Neuronal stem cell (in vitro differentiated cells): ENCODE measurements at regions not wholly inside any gene's neighbourhood (a gene's known extent, or its start where the extent isn't known, plus 50 kb on each side); places are given as distances from the start of the nearest gene placed in this dataset.
A peak's percentile ranks its signal among the peaks of the same experiment; 100 is the strongest.
"Not testable (repeated sequence)": the region's sequence is repeated elsewhere in the genome, so short reads cannot be mapped to it uniquely, and the experiment has no call there.

Source experiments
- DNase-seq: peaks from one replicate; pipeline ENCODE4 v3.0.0-alpha.2; 2013; ENCODE audit warnings: low spot score
- H2AFZ ChIP-seq: one replicate; pipeline ENCODE4 v1.6.1; 2013; ENCODE audit warnings: mild to moderate bottlenecking, low read length, inconsistent platforms
- H2AK5ac ChIP-seq: 2 replicates; pipeline ENCODE4 v1.6.1; 2013; ENCODE audit warnings: low read depth, mild to moderate bottlenecking, inconsistent platforms, low read length, moderate library complexity, mixed read lengths
- H2BK120ac ChIP-seq: 2 replicates; pipeline ENCODE4 v1.6.1; 2013; ENCODE audit warnings: low read depth, mild to moderate bottlenecking, inconsistent platforms, low read length, moderate library complexity, mixed read lengths
- H2BK12ac ChIP-seq: one replicate; pipeline ENCODE4 v1.6.1; 2013; ENCODE audit warnings: low read length, inconsistent platforms
- H2BK15ac ChIP-seq: 2 replicates; pipeline ENCODE4 v1.6.1; 2013; ENCODE audit warnings: mild to moderate bottlenecking, low read length, inconsistent platforms, mixed read lengths
- H2BK5ac ChIP-seq: one replicate; pipeline ENCODE4 v1.6.1; 2013; ENCODE audit warnings: inconsistent platforms, mild to moderate bottlenecking, low read length, moderate library complexity
- H3K14ac ChIP-seq: one replicate; pipeline ENCODE4 v1.6.1; 2013; ENCODE audit warnings: low read length, inconsistent platforms
- H3K18ac ChIP-seq: 2 replicates; pipeline ENCODE4 v1.6.1; 2013; ENCODE audit warnings: low read length, inconsistent platforms
- H3K23ac ChIP-seq: 2 replicates; pipeline ENCODE4 v1.6.1; 2013; ENCODE audit warnings: low read depth, mild to moderate bottlenecking, mixed read lengths, low read length, inconsistent platforms; ENCODE audit not compliant: poor library complexity
- H3K27ac ChIP-seq: replicated peaks from 3 replicates; pipeline ENCODE4 v1.5.1; 2013; ENCODE audit warnings: low read length, inconsistent platforms
- H3K27me3 ChIP-seq, 3 experiments: 2 replicates each; pipeline ENCODE4 v1.6.1; 2013; ENCODE audit warnings: low read length in 3 of 3, mild to moderate bottlenecking in 2 of 3, inconsistent platforms in 1 of 3, low read depth in 1 of 3, mixed read lengths in 1 of 3, moderate library complexity in 1 of 3; ENCODE audit not compliant: control insufficient read depth in 3 of 3, insufficient read depth in 3 of 3
- H3K36me3 ChIP-seq, 2 donors: replicated peaks in 1 of 2; 2 replicates each; pipeline ENCODE4 v1.6.1; 2013; ENCODE audit warnings: low read length in 2 of 2; ENCODE audit not compliant: control insufficient read depth in 2 of 2, insufficient read depth in 2 of 2
- H3K4ac ChIP-seq: 2 replicates; pipeline ENCODE4 v1.6.1; 2013; ENCODE audit warnings: inconsistent platforms, mild to moderate bottlenecking, low read length, moderate library complexity
- H3K4me1 ChIP-seq, 2 donors: 1 replicate in 1 of 2; 2 replicates in 1 of 2; pipeline ENCODE4 v1.6.1; 2013; ENCODE audit warnings: low read length in 2 of 2, low read depth in 1 of 2; ENCODE audit not compliant: control insufficient read depth in 2 of 2, insufficient read depth in 1 of 2
- H3K4me2 ChIP-seq: one replicate; pipeline ENCODE4 v1.6.1; 2013; ENCODE audit warnings: mild to moderate bottlenecking, low read length, inconsistent platforms; ENCODE audit not compliant: insufficient read depth, poor library complexity, severe bottlenecking
- H3K4me3 ChIP-seq, 2 donors: 2 replicates each; pipeline ENCODE4 v1.5.1; 2013; ENCODE audit warnings: low read length in 2 of 2, mild to moderate bottlenecking in 2 of 2, inconsistent platforms in 1 of 2, moderate library complexity in 1 of 2
- H3K79me1 ChIP-seq: one replicate; pipeline ENCODE4 v1.6.1; 2013; ENCODE audit warnings: low read depth, mild to moderate bottlenecking, inconsistent platforms, low read length, moderate library complexity
- H3K9ac ChIP-seq: one replicate; pipeline ENCODE4 v1.6.1; 2013; ENCODE audit warnings: mild to moderate bottlenecking, low read depth, low read length, inconsistent platforms; ENCODE audit not compliant: poor library complexity
- H3K9me3 ChIP-seq, 2 donors: replicated peaks in 1 of 2; 2 replicates each; pipeline versions ENCODE3 to v1.6.1; 2013; ENCODE audit warnings: low read length in 2 of 2, mild to moderate bottlenecking in 2 of 2, inconsistent platforms in 1 of 2, low read depth in 1 of 2, mixed read lengths in 1 of 2, moderate library complexity in 1 of 2; ENCODE audit not compliant: control insufficient read depth in 2 of 2, insufficient read depth in 1 of 2
- H4K8ac ChIP-seq: one replicate; pipeline ENCODE4 v1.6.1; 2013; ENCODE audit warnings: low read depth, mild to moderate bottlenecking, inconsistent platforms, low read length, moderate library complexity
- H4K91ac ChIP-seq: one replicate; pipeline ENCODE4 v1.6.1; 2013; ENCODE audit warnings: low read length, low read depth, mild to moderate bottlenecking, inconsistent platforms; ENCODE audit not compliant: poor library complexity
- WGBS, 2 donors: extraction: QIAGEN DNeasy Blood & Tissue Kit; methylation state at CpG; one replicate each; pipeline ENCODE4 v1.1.7; 2013; ENCODE audit warnings: missing lambda C conversion rate in 2 of 2, mixed read lengths in 1 of 2; ENCODE audit not compliant: insufficient read length in 2 of 2, insufficient replicate concordance in 1 of 2; ENCODE audit errors: extremely low coverage in 2 of 2; 5-methylcytosine and 5-hydroxymethylcytosine counted together

- Histone ChIP-seq H2BK12ac (no peak overlapping the region), H3K36me3 (no peaks in the 10 kb centered on the region), H2BK15ac (no peak overlapping the region), H3K4ac (no peak overlapping the region), H4K91ac (no peak overlapping the region), H4K8ac (no peak overlapping the region), H3K23ac (no peak overlapping the region), H3K4me2 (no peak overlapping the region), H3K79me1 (no peaks in the 10 kb centered on the region), H3K14ac (no peak overlapping the region), H3K4me1 (peaks cover 3 to 9% of the 10 kb centered on the region in 2 donors), H3K18ac (no peak overlapping the region), H3K9ac (no peak overlapping the region), H3K4me3 (no peak overlapping the region), H3K27me3 (no peaks in the 10 kb centered on the region), H2BK5ac (no peak overlapping the region), H3K9me3 (peaks cover 0 to 11% of the 10 kb centered on the region in 2 donors), H2AK5ac (no peak overlapping the region), H3K27ac (peak overlapping the region; percentile 11), H2AFZ (peak overlapping the region; percentile 37), H2BK120ac (no peak overlapping the region)
- DNase-seq: no peak
- WGBS, 2 donors: no CpG with 5 or more reads among the region's 6 CpGs
These were observed 124.9 kb downstream of the B3GNT2 start for GRCh38 chr2:62320657-62321357.

- H2BK120ac ChIP-seq, H4K8ac ChIP-seq, H3K14ac ChIP-seq, H3K27ac ChIP-seq, H3K4ac ChIP-seq, H3K27me3 ChIP-seq, H3K9ac ChIP-seq, H3K9me3 ChIP-seq, H2BK5ac ChIP-seq, H2AK5ac ChIP-seq, H2BK15ac ChIP-seq, H3K23ac ChIP-seq, DNase-seq, H3K79me1 ChIP-seq, H3K18ac ChIP-seq, H3K36me3 ChIP-seq, H2AFZ ChIP-seq, H3K4me1 ChIP-seq, H3K4me3 ChIP-seq, H4K91ac ChIP-seq, H2BK12ac ChIP-seq, H3K4me2 ChIP-seq: not testable (repeated sequence)
- WGBS, 2 donors: no CpG with 5 or more reads among the region's 2 CpGs
These were observed 124.2 kb downstream of the B3GNT2 start for GRCh38 chr2:62320137-62320536.

GRCh38 chr2:62319070-62319469 lies 123.2 kb downstream of the B3GNT2 start:
- Histone ChIP-seq H3K14ac (no peak overlapping the region), H3K9me3 (no peaks in the 10 kb centered on the region), H3K23ac (no peak overlapping the region), H3K36me3 (no peaks in the 10 kb centered on the region), H3K4me3 (no peak overlapping the region), H2BK15ac (no peak overlapping the region), H2BK120ac (no peak overlapping the region), H3K4ac (no peak overlapping the region), H3K9ac (no peak overlapping the region), H3K4me2 (no peak overlapping the region), H2BK5ac (no peak overlapping the region), H2AFZ (no peak overlapping the region), H3K79me1 (no peaks in the 10 kb centered on the region), H3K18ac (no peak overlapping the region), H3K27ac (no peak overlapping the region), H2AK5ac (no peak overlapping the region), H4K8ac (no peak overlapping the region), H2BK12ac (no peak overlapping the region), H3K27me3 (no peaks in the 10 kb centered on the region), H4K91ac (no peak overlapping the region), H3K4me1 (peaks cover 3 to 9% of the 10 kb centered on the region in 2 donors)
- no peak for DNase-seq
- WGBS, 2 donors: no CpG with 5 or more reads among the region's 1 CpG

- Histone ChIP-seq H3K27ac (no peak overlapping the region), H2BK120ac (no peak overlapping the region), H3K9ac (no peak overlapping the region), H3K79me1 (no peaks in the 10 kb centered on the region), H3K27me3 (no peaks in the 10 kb centered on the region), H2AFZ (no peak overlapping the region), H4K91ac (no peak overlapping the region), H3K14ac (no peak overlapping the region), H4K8ac (no peak overlapping the region), H2BK15ac (no peak overlapping the region), H3K9me3 (no peaks in the 10 kb centered on the region), H3K18ac (no peak overlapping the region), H3K4me1 (peaks cover 0 to under 1% of the 10 kb centered on the region in 2 donors), H3K36me3 (no peaks in the 10 kb centered on the region), H2BK12ac (no peak overlapping the region), H2BK5ac (no peak overlapping the region), H3K4me2 (no peak overlapping the region), H3K4me3 (no peak overlapping the region), H3K23ac (no peak overlapping the region), H2AK5ac (no peak overlapping the region), H3K4ac (no peak overlapping the region)
- DNase-seq: no peak
- no CpG with 5 or more reads among the region's 4 CpGs for WGBS, 2 donors
These were observed 119.6 kb downstream of the B3GNT2 start for GRCh38 chr2:62315476-62315875.
